ENCODE measurements at regions not wholly inside any gene's neighbourhood (a gene's known extent, or its start where the extent isn't known, plus 50 kb on each side); places are given as distances from the start of the nearest gene placed in this dataset.

DNA sequence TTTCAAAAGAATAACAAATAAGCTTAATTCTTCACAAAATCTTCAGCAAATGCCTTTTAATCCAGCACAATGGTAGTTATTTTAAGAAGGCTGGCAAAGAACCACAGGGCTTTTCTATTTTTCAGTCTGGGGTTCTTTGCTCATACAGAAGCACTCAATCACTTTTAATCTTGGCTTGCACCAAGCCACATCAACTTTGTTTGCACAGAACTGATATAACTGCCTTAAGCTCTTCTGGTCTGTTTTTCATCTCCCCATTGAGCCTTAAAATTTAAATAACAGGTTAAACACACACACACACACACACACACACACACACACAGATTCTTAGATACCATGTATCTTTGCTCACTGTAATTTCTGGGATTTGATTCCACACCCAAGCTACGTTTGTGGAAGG is 377.0 kb downstream of the GATA3 start:
- Histone ChIP-seq H3K9me3 (ENCODE audit: control insufficient read depth, insufficient read depth, low read length) (no peaks in the 10 kb centered on the region), H3K4me1 (ENCODE audit: control insufficient read depth, insufficient read depth, low read length) (no peaks in the 10 kb centered on the region; the same call in 1 of the 2 replicates), H3K27me3 (ENCODE audit: control insufficient read depth, insufficient read depth, low read length) (no peaks in the 10 kb centered on the region), H3K27ac (ENCODE audit: low read length) (no peak overlapping the region), H3K36me3 (ENCODE audit: control insufficient read depth, insufficient read depth, low read length) (no peaks in the 10 kb centered on the region), H3K4me3 (ENCODE audit: low read length) (no peak overlapping the region)
- DNase-seq (ENCODE audit: low read depth, low spot score) = no peak
- no CpG with 5 or more reads among the region's 1 CpG for WGBS (ENCODE audit: insufficient coverage, insufficient read length)

- Histone ChIP-seq H3K27ac (ENCODE audit: low read length) (no peak overlapping the region), H3K9me3 (ENCODE audit: control insufficient read depth, insufficient read depth, low read length) (no peaks in the 10 kb centered on the region), H3K27me3 (ENCODE audit: control insufficient read depth, insufficient read depth, low read length) (no peaks in the 10 kb centered on the region), H3K36me3 (ENCODE audit: control insufficient read depth, insufficient read depth, low read length) (no peaks in the 10 kb centered on the region), H3K4me1 (ENCODE audit: control insufficient read depth, insufficient read depth, low read length) (no peaks in the 10 kb centered on the region), H3K4me3 (ENCODE audit: low read length) (no peak overlapping the region)
- WGBS (ENCODE audit: insufficient coverage, insufficient read length) = no CpG with 5 or more reads among the region's 10 CpGs
- DNase-seq (ENCODE audit: low read depth, low spot score) = no peak
These were observed 380.9 kb downstream of the GATA3 start for GRCh38 chr10:8435186-8436055.

GRCh38 chr10:8437896-8438295 is 383.4 kb downstream of the GATA3 start:
- DNase-seq (ENCODE audit: low read depth, low spot score) = no peak
- Histone ChIP-seq H3K4me1 (ENCODE audit: control insufficient read depth, insufficient read depth, low read length) (no peaks in the 10 kb centered on the region), H3K9me3 (ENCODE audit: control insufficient read depth, insufficient read depth, low read length) (no peaks in the 10 kb centered on the region), H3K27me3 (ENCODE audit: control insufficient read depth, insufficient read depth, low read length) (no peaks in the 10 kb centered on the region), H3K27ac (ENCODE audit: low read length) (no peak overlapping the region), H3K36me3 (ENCODE audit: control insufficient read depth, insufficient read depth, low read length) (no peaks in the 10 kb centered on the region), H3K4me3 (ENCODE audit: low read length) (no peak overlapping the region)
- no CpG with 5 or more reads among the region's 3 CpGs for WGBS (ENCODE audit: insufficient coverage, insufficient read length)

DNA sequence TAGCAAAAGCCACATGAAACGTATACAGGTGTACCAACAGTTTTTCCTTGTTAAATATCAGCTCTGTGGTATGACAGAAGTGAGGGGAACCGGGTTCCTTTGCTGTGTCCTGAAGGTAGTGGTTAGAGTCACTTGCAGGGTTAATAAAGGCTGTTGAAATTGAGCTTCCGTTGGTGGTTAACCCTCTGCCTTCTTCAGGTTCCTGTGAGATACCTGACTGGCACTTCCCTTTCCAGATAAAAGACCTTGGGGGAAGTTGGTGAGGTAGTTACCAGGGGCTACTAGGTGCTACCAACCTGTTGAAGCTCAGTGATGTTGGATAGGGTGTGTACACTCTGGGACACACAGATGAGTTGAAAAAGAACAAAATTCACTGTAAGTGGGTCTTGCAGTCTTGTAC is 384.1 kb downstream of the GATA3 start:
- WGBS (ENCODE audit: insufficient coverage, insufficient read length) = no CpG with 5 or more reads among the region's 3 CpGs
- H3K27ac ChIP-seq (ENCODE audit: low read length) = no peak overlapping the region
- DNase-seq (ENCODE audit: low read depth, low spot score) = no peak
- no peak overlapping the region for H3K4me3 ChIP-seq (ENCODE audit: low read length)
- H3K27me3 ChIP-seq (ENCODE audit: control insufficient read depth, insufficient read depth, low read length) = no peaks in the 10 kb centered on the region
- H3K9me3 ChIP-seq (ENCODE audit: control insufficient read depth, insufficient read depth, low read length) = no peaks in the 10 kb centered on the region
- no peaks in the 10 kb centered on the region for H3K36me3 ChIP-seq (ENCODE audit: control insufficient read depth, insufficient read depth, low read length)
- no peaks in the 10 kb centered on the region for H3K4me1 ChIP-seq (ENCODE audit: control insufficient read depth, insufficient read depth, low read length)

GRCh38 chr10:8439040-8439439 is 384.6 kb downstream of the GATA3 start:
- no CpG with 5 or more reads among the region's 1 CpG for WGBS (ENCODE audit: insufficient coverage, insufficient read length)

DNA sequence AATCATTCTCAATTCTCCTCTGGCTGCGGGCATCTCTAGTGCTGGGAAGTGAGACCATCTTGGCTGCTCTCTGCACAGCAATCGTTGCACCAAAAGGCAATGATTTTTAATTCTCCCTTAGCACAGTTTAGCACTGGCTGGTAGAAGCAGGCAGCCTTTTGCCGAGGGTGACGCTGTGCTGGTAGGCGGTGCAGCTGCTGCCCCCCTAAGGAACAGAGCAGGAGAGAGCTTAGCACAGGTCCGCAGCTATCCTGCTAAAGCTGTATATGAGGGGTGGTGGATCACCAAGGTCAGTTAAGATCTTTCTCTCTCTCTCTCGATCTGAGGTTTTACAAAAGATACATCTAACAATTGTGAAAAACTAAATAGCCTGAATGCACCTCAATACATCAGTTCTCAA is 390.1 kb downstream of the GATA3 start:
- Histone ChIP-seq H3K36me3 (ENCODE audit: control insufficient read depth, insufficient read depth, low read length) (no peaks in the 10 kb centered on the region), H3K4me1 (ENCODE audit: control insufficient read depth, insufficient read depth, low read length) (peaks cover 2% of the 10 kb centered on the region; the same call in 1 of the 2 replicates), H3K27ac (ENCODE audit: low read length) (no peak overlapping the region), H3K9me3 (ENCODE audit: control insufficient read depth, insufficient read depth, low read length) (no peaks in the 10 kb centered on the region), H3K27me3 (ENCODE audit: control insufficient read depth, insufficient read depth, low read length) (no peaks in the 10 kb centered on the region), H3K4me3 (ENCODE audit: low read length) (no peak overlapping the region)
- WGBS (ENCODE audit: insufficient coverage, insufficient read length) = no CpG with 5 or more reads among the region's 7 CpGs
- DNase-seq (ENCODE audit: low read depth, low spot score) = peak; percentile 16

More at GRCh38 chr10:8439040-8439439, 384.6 kb downstream of the GATA3 start:
- no peaks in the 10 kb centered on the region for H3K4me1 ChIP-seq (ENCODE audit: control insufficient read depth, insufficient read depth, low read length)
- H3K36me3 ChIP-seq (ENCODE audit: control insufficient read depth, insufficient read depth, low read length) = no peaks in the 10 kb centered on the region
- no peaks in the 10 kb centered on the region for H3K27me3 ChIP-seq (ENCODE audit: control insufficient read depth, insufficient read depth, low read length)
- H3K27ac ChIP-seq (ENCODE audit: low read length) = no peak overlapping the region
- DNase-seq (ENCODE audit: low read depth, low spot score) = no peak
- no peak overlapping the region for H3K4me3 ChIP-seq (ENCODE audit: low read length)
- no peaks in the 10 kb centered on the region for H3K9me3 ChIP-seq (ENCODE audit: control insufficient read depth, insufficient read depth, low read length)

DNA sequence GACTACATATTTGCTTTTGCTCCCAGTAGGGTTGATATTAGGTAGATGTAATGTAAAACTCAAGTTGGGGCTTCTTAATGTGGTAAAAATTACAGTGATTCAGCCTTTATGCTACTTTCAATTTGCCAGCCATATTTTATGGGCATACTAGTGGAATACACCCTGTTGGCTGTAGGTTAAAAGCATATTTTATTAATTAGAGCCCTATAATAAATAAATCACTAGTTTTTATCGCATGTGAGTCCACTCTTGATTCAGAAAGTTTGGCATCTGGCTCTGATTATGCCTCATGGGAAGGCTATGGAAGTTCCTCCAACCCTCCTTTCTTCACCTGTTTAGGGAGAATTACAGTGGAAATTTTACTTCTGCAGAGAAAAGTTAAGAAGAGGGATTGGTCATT is 390.9 kb downstream of the GATA3 start:
- Histone ChIP-seq H3K4me1 (ENCODE audit: control insufficient read depth, insufficient read depth, low read length) (peaks cover 2% of the 10 kb centered on the region; the same call in 1 of the 2 replicates), H3K27me3 (ENCODE audit: control insufficient read depth, insufficient read depth, low read length) (no peaks in the 10 kb centered on the region), H3K36me3 (ENCODE audit: control insufficient read depth, insufficient read depth, low read length) (no peaks in the 10 kb centered on the region), H3K27ac (ENCODE audit: low read length) (no peak overlapping the region), H3K9me3 (ENCODE audit: control insufficient read depth, insufficient read depth, low read length) (no peaks in the 10 kb centered on the region), H3K4me3 (ENCODE audit: low read length) (no peak overlapping the region)
- DNase-seq (ENCODE audit: low read depth, low spot score) = no peak
- WGBS (ENCODE audit: insufficient coverage, insufficient read length) = no CpG with 5 or more reads among the region's 1 CpG

GRCh38 chr10:8449909-8450308 is 395.4 kb downstream of the GATA3 start:
- peaks cover 2% of the 10 kb centered on the region; the same call in 1 of the 2 replicates for H3K4me1 ChIP-seq (ENCODE audit: control insufficient read depth, insufficient read depth, low read length)
- H3K4me3 ChIP-seq (ENCODE audit: low read length) = no peak overlapping the region
- no peaks in the 10 kb centered on the region for H3K36me3 ChIP-seq (ENCODE audit: control insufficient read depth, insufficient read depth, low read length)
- no peaks in the 10 kb centered on the region for H3K9me3 ChIP-seq (ENCODE audit: control insufficient read depth, insufficient read depth, low read length)
- no peak for DNase-seq (ENCODE audit: low read depth, low spot score)
- WGBS (ENCODE audit: insufficient coverage, insufficient read length) = no CpG with 5 or more reads among the region's 9 CpGs
- H3K27ac ChIP-seq (ENCODE audit: low read length) = no peak overlapping the region
- no peaks in the 10 kb centered on the region for H3K27me3 ChIP-seq (ENCODE audit: control insufficient read depth, insufficient read depth, low read length)

- no peak overlapping the region for H3K4me3 ChIP-seq (ENCODE audit: low read length)
These were observed 399.1 kb downstream of the GATA3 start for GRCh38 chr10:8453587-8453986.

GRCh38 chr10:8454357-8454756 is 399.9 kb downstream of the GATA3 start:
- no CpG with 5 or more reads among the region's 3 CpGs for WGBS (ENCODE audit: insufficient coverage, insufficient read length)
- H3K4me3 ChIP-seq (ENCODE audit: low read length) = no peak overlapping the region
- no peak overlapping the region for H3K27ac ChIP-seq (ENCODE audit: low read length)
- no peaks in the 10 kb centered on the region for H3K9me3 ChIP-seq (ENCODE audit: control insufficient read depth, insufficient read depth, low read length)
- no peaks in the 10 kb centered on the region for H3K36me3 ChIP-seq (ENCODE audit: control insufficient read depth, insufficient read depth, low read length)
- H3K4me1 ChIP-seq (ENCODE audit: control insufficient read depth, insufficient read depth, low read length) = no peaks in the 10 kb centered on the region
- no peaks in the 10 kb centered on the region for H3K27me3 ChIP-seq (ENCODE audit: control insufficient read depth, insufficient read depth, low read length)
- no peak for DNase-seq (ENCODE audit: low read depth, low spot score)

More at GRCh38 chr10:8453587-8453986, 399.1 kb downstream of the GATA3 start:
- Histone ChIP-seq H3K36me3 (ENCODE audit: control insufficient read depth, insufficient read depth, low read length) (no peaks in the 10 kb centered on the region), H3K9me3 (ENCODE audit: control insufficient read depth, insufficient read depth, low read length) (no peaks in the 10 kb centered on the region), H3K27ac (ENCODE audit: low read length) (no peak overlapping the region), H3K27me3 (ENCODE audit: control insufficient read depth, insufficient read depth, low read length) (no peaks in the 10 kb centered on the region), H3K4me1 (ENCODE audit: control insufficient read depth, insufficient read depth, low read length) (no peaks in the 10 kb centered on the region)
- WGBS (ENCODE audit: insufficient coverage, insufficient read length) = no CpG with 5 or more reads among the region's 7 CpGs
- no peak for DNase-seq (ENCODE audit: low read depth, low spot score)

DNA sequence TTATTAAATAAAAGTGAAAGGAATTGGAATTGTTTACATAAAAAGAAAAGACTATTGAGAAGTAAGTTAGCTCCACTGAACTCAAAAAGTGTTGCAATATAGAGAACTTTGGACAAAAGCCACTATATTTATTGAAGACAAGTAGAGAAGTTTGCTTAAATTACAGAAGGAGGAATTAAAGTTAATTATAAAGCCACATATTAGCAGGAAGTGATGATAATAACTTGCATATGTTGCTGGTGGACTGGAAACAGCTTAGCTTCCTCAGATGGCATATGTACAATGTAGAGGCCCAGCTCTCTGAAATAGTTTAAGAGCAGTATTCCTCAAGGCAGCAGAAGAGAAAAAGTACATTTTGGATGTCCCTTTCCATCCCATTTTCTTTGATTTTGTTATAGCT is 400.7 kb downstream of the GATA3 start:
- DNase-seq (ENCODE audit: low read depth, low spot score) = no peak
- Histone ChIP-seq H3K27ac (ENCODE audit: low read length) (no peak overlapping the region), H3K4me1 (ENCODE audit: control insufficient read depth, insufficient read depth, low read length) (no peaks in the 10 kb centered on the region), H3K4me3 (ENCODE audit: low read length) (no peak overlapping the region), H3K27me3 (ENCODE audit: control insufficient read depth, insufficient read depth, low read length) (no peaks in the 10 kb centered on the region), H3K9me3 (ENCODE audit: control insufficient read depth, insufficient read depth, low read length) (no peaks in the 10 kb centered on the region), H3K36me3 (ENCODE audit: control insufficient read depth, insufficient read depth, low read length) (no peaks in the 10 kb centered on the region)

Measured in iPS DF 6.9 (cell line).